ENCODE measurements at regions not wholly inside any gene's neighbourhood (a gene's known extent, or its start where the extent isn't known, plus 50 kb on each side); places are given as distances from the start of the nearest gene placed in this dataset.

- ATAC-seq, result no peak
Measured at GRCh38 chr18:39945076-39945475, 2010.0 kb upstream of the PIK3C3 start.

GRCh38 chr18:39942702-39943101 lies 2012.3 kb upstream of the PIK3C3 start:
- intact Hi-C loops (cut with DNase I), result no loop called here
- Histone ChIP-seq H3K36me3 (no peaks in the 10 kb centered on the region), H3K4me1 (no peaks in the 10 kb centered on the region), H3K4me3 (no peak overlapping the region), H3K27me3 (no peaks in the 10 kb centered on the region), H3K27ac (no peak overlapping the region), H3K9me3 (no peaks in the 10 kb centered on the region)
- 83 to 91% (median 89%) methylated on average over 2 of the region's 2 CpGs for WGBS, 4 donors
- no peak for ATAC-seq
- no peak for TF ChIP-seq POLR2A (IDR thresholded peaks at IDR 0.05)
- TF ChIP-seq CTCF (IDR thresholded peaks at IDR 0.05), result no peak
- no peak for DNase-seq

More at GRCh38 chr18:39945076-39945475, 2010.0 kb upstream of the PIK3C3 start:
- intact Hi-C loops (cut with DNase I), result no loop called here
- no peaks in the 10 kb centered on the region for H3K9me3 ChIP-seq
- no peaks in the 10 kb centered on the region for H3K4me1 ChIP-seq
- H3K36me3 ChIP-seq, result no peaks in the 10 kb centered on the region
- no peak for DNase-seq
- no peak overlapping the region for H3K27ac ChIP-seq
- WGBS, 4 donors, result 76 to 81% (median 77%) methylated on average over 2 of the region's 2 CpGs
- no peak for TF ChIP-seq CTCF (IDR thresholded peaks at IDR 0.05)
- no peak for TF ChIP-seq POLR2A (IDR thresholded peaks at IDR 0.05)
- H3K4me3 ChIP-seq, result no peak overlapping the region
- H3K27me3 ChIP-seq, result no peaks in the 10 kb centered on the region

GRCh38 chr18:39938676-39939608 lies 2016.1 kb upstream of the PIK3C3 start:
- WGBS, 4 donors, result 73 to 85% (median 79%) methylated on average over 4 of the region's 4 CpGs
- ATAC-seq (no peak), DNase-seq (peak in 1 of 5 donors; percentile 33)
- intact Hi-C loops (cut with DNase I), result no loop called here
- H3K36me3 ChIP-seq, result no peaks in the 10 kb centered on the region
- no peaks in the 10 kb centered on the region for H3K4me1 ChIP-seq
- TF ChIP-seq CTCF (IDR thresholded peaks at IDR 0.05) (no peak), POLR2A (IDR thresholded peaks at IDR 0.05) (no peak)
- no peak overlapping the region for H3K4me3 ChIP-seq
- H3K27me3 ChIP-seq, result no peaks in the 10 kb centered on the region
- no peaks in the 10 kb centered on the region for H3K9me3 ChIP-seq
- no peak overlapping the region for H3K27ac ChIP-seq

GRCh38 chr18:39935598-39935997 lies 2019.4 kb upstream of the PIK3C3 start:
- H3K27ac ChIP-seq, result no peak overlapping the region
- intact Hi-C loops (cut with DNase I), result no loop called here
- WGBS, 4 donors, result 43 to 59% (median 57%) methylated on average over 2 of the region's 2 CpGs
- TF ChIP-seq POLR2A (IDR thresholded peaks at IDR 0.05) (no peak), CTCF (IDR thresholded peaks at IDR 0.05) (no peak)
- no peaks in the 10 kb centered on the region for H3K4me1 ChIP-seq
- H3K9me3 ChIP-seq, result peaks cover 0 to 6% (median 0%) of the 10 kb centered on the region in 12 donors
- H3K4me3 ChIP-seq, result no peak overlapping the region
- DNase-seq (no peak), ATAC-seq (no peak)
- H3K36me3 ChIP-seq, result no peaks in the 10 kb centered on the region
- no peaks in the 10 kb centered on the region for H3K27me3 ChIP-seq
